ENCODE measurements at regions not wholly inside any gene's neighbourhood (a gene's known extent, or its start where the extent isn't known, plus 50 kb on each side); places are given as distances from the start of the nearest gene placed in this dataset.

DNA sequence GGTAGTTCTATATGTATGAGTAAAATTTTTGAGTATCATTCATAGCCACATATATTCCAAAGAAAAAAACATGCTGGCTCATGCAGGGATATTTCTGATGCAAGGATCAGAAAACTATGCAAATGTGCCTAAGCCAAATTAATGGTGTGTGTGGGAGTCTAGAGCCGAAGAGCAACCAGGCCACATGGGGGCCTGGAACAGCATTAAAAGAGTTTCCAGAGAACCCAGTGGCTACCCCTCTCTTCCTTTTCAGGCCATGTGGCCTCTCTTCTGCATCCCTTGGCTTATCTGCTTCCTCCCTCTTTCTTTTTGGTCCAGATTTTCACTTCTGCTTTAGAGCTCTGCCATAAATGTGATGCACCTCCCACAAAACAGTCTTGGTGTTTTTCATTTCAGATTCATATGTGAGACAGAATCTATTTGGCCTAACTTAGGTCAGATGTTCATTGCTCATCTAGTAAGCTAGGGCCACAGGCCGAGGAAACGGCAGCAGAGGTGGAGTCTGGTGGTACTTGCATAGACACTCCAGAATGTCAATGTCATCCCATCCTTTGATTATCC lies 300.0 kb downstream of the SH3GL2 start:
- Histone ChIP-seq H3K9me3 (replicated peaks; ENCODE audit: control insufficient read depth, insufficient read depth, low read length) (no peaks in the 10 kb centered on the region), H4K20me1 (replicated peaks; ENCODE audit: control insufficient read depth, extremely low read depth, insufficient read depth, low read length) (no peaks in the 10 kb centered on the region), H3K36me3 (ENCODE audit: control insufficient read depth in 2 of 2, extremely low read depth in 1 of 2, insufficient read depth in 2 of 2, low read length in 2 of 2) (no peaks in the 10 kb centered on the region), H3K27ac (ENCODE audit: insufficient read depth, low read depth, low read length) (no peak overlapping the region), H2AFZ (ENCODE audit: low read depth, low read length) (no peak overlapping the region), H3K9me1 (replicated peaks; ENCODE audit: control insufficient read depth, extremely low read depth, insufficient read depth, low read length) (no peaks in the 10 kb centered on the region), H3K9ac (replicated peaks; ENCODE audit: extremely low read depth, insufficient read depth, low read length) (no peak overlapping the region), H3K4me3 (replicated peaks in 1 of 3; ENCODE audit: insufficient read depth in 1 of 3, low read depth in 1 of 3, low read length in 3 of 3) (no peak overlapping the region), H3K27me3 (ENCODE audit: control insufficient read depth in 2 of 2, insufficient read depth in 2 of 2, low read length in 2 of 2) (peaks cover 0 to 2% of the 10 kb centered on the region in 2 experiments), H3K79me2 (ENCODE audit: control insufficient read depth, insufficient read depth, low read length) (no peaks in the 10 kb centered on the region), H3K4me2 (ENCODE audit: insufficient read depth, low read length) (no peak overlapping the region), H3K4me1 (ENCODE audit: control insufficient read depth, extremely low read depth, insufficient read depth, low read length) (no peaks in the 10 kb centered on the region)
- dilution Hi-C loops (cut with MboI; ENCODE audit: extremely low pct_ligation_motif_present, low sequenced_read_pairs): no loop called here
- DNase-seq (ENCODE audit: low read depth, low spot score) (no peak), FAIRE-seq (no peak)
- POLR2A ChIA-PET: no interaction called here
- no TSS peak for BruUV-seq (replicated peaks)
- TF ChIP-seq EZH2 (IDR thresholded peaks at IDR 0.05; ENCODE audit: borderline replicate concordance, low read depth, low read length, severe bottlenecking) (no peak), POLR2AphosphoS5 (IDR thresholded peaks at IDR 0.05; ENCODE audit: insufficient read depth, low read depth, low read length) (no peak), POLR2A (IDR thresholded peaks at IDR 0.05; ENCODE audit: low read depth, low read length) (no peak), FOS (IDR thresholded peaks at IDR 0.05; ENCODE audit: borderline replicate concordance, insufficient read depth, low read length) (no peak), GATA2 (IDR thresholded peaks at IDR 0.05; ENCODE audit: insufficient read depth, insufficient read length, low read depth, low read length) (no peak), MYC (IDR thresholded peaks at IDR 0.05; ENCODE audit: low read depth, low read length) (no peak)
- TF ChIP-seq, protein P1, sequence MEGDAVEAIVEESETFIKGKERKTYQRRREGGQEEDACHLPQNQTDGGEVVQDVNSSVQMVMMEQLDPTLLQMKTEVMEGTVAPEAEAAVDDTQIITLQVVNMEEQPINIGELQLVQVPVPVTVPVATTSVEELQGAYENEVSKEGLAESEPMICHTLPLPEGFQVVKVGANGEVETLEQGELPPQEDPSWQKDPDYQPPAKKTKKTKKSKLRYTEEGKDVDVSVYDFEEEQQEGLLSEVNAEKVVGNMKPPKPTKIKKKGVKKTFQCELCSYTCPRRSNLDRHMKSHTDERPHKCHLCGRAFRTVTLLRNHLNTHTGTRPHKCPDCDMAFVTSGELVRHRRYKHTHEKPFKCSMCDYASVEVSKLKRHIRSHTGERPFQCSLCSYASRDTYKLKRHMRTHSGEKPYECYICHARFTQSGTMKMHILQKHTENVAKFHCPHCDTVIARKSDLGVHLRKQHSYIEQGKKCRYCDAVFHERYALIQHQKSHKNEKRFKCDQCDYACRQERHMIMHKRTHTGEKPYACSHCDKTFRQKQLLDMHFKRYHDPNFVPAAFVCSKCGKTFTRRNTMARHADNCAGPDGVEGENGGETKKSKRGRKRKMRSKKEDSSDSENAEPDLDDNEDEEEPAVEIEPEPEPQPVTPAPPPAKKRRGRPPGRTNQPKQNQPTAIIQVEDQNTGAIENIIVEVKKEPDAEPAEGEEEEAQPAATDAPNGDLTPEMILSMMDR (IDR thresholded peaks at IDR 0.05; ENCODE audit: extremely low read depth in 1 of 2, insufficient read depth in 1 of 2, low read depth in 1 of 2, low read length in 2 of 2): no peak
- TF ChIP-seq, protein P2, sequence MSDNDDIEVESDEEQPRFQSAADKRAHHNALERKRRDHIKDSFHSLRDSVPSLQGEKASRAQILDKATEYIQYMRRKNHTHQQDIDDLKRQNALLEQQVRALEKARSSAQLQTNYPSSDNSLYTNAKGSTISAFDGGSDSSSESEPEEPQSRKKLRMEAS (IDR thresholded peaks at IDR 0.05; ENCODE audit: insufficient read depth, insufficient read length): no peak
- intact Hi-C loops (cut with micrococcal nuclease): no loop called here
- CTCF ChIA-PET: no interaction called here
